Neural cell (in vitro differentiated cells): ENCODE measurements at regions not wholly inside any gene's neighbourhood (a gene's known extent, or its start where the extent isn't known, plus 50 kb on each side); places are given as distances from the start of the nearest gene placed in this dataset.

ENCODE experiments used
- H2AFZ ChIP-seq: fragments of 200-600, 300-800 bp; sonication (generic), shearing (Covaris generic); 2 replicates; pipeline ENCODE4 v1.6.0; 2014; ENCODE audit warnings: low read depth, mild to moderate bottlenecking, antibody characterized with exemption, low read length, moderate library complexity
- H3F3A ChIP-seq: fragments of 200-600 bp; shearing (Covaris generic); 2 replicates; pipeline ENCODE4 v1.6.1; 2016; ENCODE audit warnings: mild to moderate bottlenecking, moderate library complexity, mixed read lengths, antibody characterized with exemption, low read length; ENCODE audit not compliant: insufficient read depth, poor library complexity, severe bottlenecking
- H3K27ac ChIP-seq: fragments of 200-600, 300-800 bp; sonication (generic), shearing (Covaris generic); 2 replicates; pipeline ENCODE4 v1.5.1; 2014; ENCODE audit warnings: mild to moderate bottlenecking, low read length, moderate library complexity
- H3K27me3 ChIP-seq: fragments of 300-800, 200-600 bp; sonication (generic), shearing (Covaris generic); 2 replicates; pipeline ENCODE4 v1.6.0; 2014; ENCODE audit warnings: mild to moderate bottlenecking, low read depth, low read length, moderate library complexity; ENCODE audit not compliant: insufficient read depth
- H3K36me3 ChIP-seq: fragments of 300-800, 200-600 bp; sonication (generic), shearing (Covaris generic); 2 replicates; pipeline ENCODE4 v1.5.1; 2014; ENCODE audit warnings: mild to moderate bottlenecking, antibody characterized with exemption, low read length, moderate library complexity; ENCODE audit not compliant: insufficient read depth
- H3K4me2 ChIP-seq: fragments of 300-800, 200-600 bp; sonication (generic), shearing (Covaris generic); 2 replicates; pipeline ENCODE4 v1.6.0; 2014; ENCODE audit warnings: mild to moderate bottlenecking, low read length
- H3K4me3 ChIP-seq: fragments of 300-800, 200-600 bp; sonication (generic), shearing (Covaris generic); 2 replicates; pipeline ENCODE4 v1.5.1; 2014; ENCODE audit warnings: mild to moderate bottlenecking, low read length, moderate library complexity
- H3K79me2 ChIP-seq: fragments of 200-600 bp; shearing (Covaris generic); replicated peaks from 2 replicates; pipeline ENCODE4 v1.6.0; 2014; ENCODE audit warnings: mild to moderate bottlenecking, low read length, moderate library complexity; ENCODE audit not compliant: insufficient read depth
- H3K9ac ChIP-seq: fragments of 300-800, 200-600 bp; sonication (generic), shearing (Covaris generic); 2 replicates; pipeline ENCODE4 v1.6.1; 2016; ENCODE audit warnings: mild to moderate bottlenecking, low read length, mixed read lengths
- H3K9me2 ChIP-seq: fragments of 200-600 bp; shearing (Covaris generic); 2 replicates; pipeline ENCODE4 v1.6.1; 2016; ENCODE audit warnings: mild to moderate bottlenecking, low read length, mixed read lengths; ENCODE audit not compliant: insufficient read depth
- H3K9me3 ChIP-seq: fragments of 200-600, 300-800 bp; sonication (generic), shearing (Covaris generic); 2 replicates; pipeline ENCODE4 v1.6.1; 2016; ENCODE audit warnings: mild to moderate bottlenecking, mixed run types, low read length, moderate library complexity, mixed read lengths
- H4K20me1 ChIP-seq: fragments of 200-600 bp; shearing (Covaris generic); 2 replicates; pipeline ENCODE4 v1.6.1; 2016; ENCODE audit warnings: mild to moderate bottlenecking, mixed run types; ENCODE audit not compliant: insufficient read depth
- EP300 ChIP-seq: fragments of 450-650 bp; conservative IDR thresholded peaks from 2 replicates; pipeline ENCODE4 v1.6.1; 2014; ENCODE audit warnings: antibody characterized with exemption, mild to moderate bottlenecking, moderate library complexity; ENCODE audit not compliant: poor library complexity, severe bottlenecking
- EZH2 ChIP-seq: fragments of 200-600, 300-800 bp; shearing (Covaris generic), sonication (generic); IDR thresholded peaks from 2 replicates; pipeline ENCODE4 v1.6.1; 2014; ENCODE audit warnings: antibody characterized with exemption, low read length, borderline replicate concordance, mild to moderate bottlenecking; ENCODE audit not compliant: insufficient read depth, poor library complexity, severe bottlenecking
- MXI1 ChIP-seq: fragments of 450-650 bp; conservative IDR thresholded peaks from 2 replicates; pipeline ENCODE4 v1.6.1; 2014; ENCODE audit warnings: antibody characterized with exemption, mild to moderate bottlenecking; ENCODE audit not compliant: poor library complexity, severe bottlenecking
- POLR2AphosphoS5 ChIP-seq: IDR thresholded peaks from 2 replicates; pipeline ENCODE4 v1.6.1; 2012
- RAD21 ChIP-seq: fragments of 450-650 bp; conservative IDR thresholded peaks from 2 replicates; pipeline ENCODE4 v1.6.1; 2014; ENCODE audit warnings: antibody characterized with exemption, mild to moderate bottlenecking, moderate library complexity
- SMC3 ChIP-seq: fragments of 450-650 bp; conservative IDR thresholded peaks from 2 replicates; pipeline ENCODE4 v1.6.1; 2014; ENCODE audit warnings: antibody characterized with exemption, mild to moderate bottlenecking, moderate library complexity; ENCODE audit not compliant: poor library complexity
- TAF1 ChIP-seq: IDR thresholded peaks from 2 replicates; pipeline ENCODE4 v1.6.1; 2012; ENCODE audit warnings: low read depth
- TF ChIP-seq, protein P1 (sequence below): IDR thresholded peaks from 2 replicates; pipeline ENCODE4 v1.6.1; 2012; ENCODE audit warnings: borderline replicate concordance
- TF ChIP-seq, protein P2 (sequence below): fragments of 450-650 bp; IDR thresholded peaks from 2 replicates; pipeline ENCODE4 v1.5.1; 2014; ENCODE audit warnings: antibody characterized with exemption, mild to moderate bottlenecking, moderate library complexity; ENCODE audit not compliant: poor library complexity, severe bottlenecking

DNA sequence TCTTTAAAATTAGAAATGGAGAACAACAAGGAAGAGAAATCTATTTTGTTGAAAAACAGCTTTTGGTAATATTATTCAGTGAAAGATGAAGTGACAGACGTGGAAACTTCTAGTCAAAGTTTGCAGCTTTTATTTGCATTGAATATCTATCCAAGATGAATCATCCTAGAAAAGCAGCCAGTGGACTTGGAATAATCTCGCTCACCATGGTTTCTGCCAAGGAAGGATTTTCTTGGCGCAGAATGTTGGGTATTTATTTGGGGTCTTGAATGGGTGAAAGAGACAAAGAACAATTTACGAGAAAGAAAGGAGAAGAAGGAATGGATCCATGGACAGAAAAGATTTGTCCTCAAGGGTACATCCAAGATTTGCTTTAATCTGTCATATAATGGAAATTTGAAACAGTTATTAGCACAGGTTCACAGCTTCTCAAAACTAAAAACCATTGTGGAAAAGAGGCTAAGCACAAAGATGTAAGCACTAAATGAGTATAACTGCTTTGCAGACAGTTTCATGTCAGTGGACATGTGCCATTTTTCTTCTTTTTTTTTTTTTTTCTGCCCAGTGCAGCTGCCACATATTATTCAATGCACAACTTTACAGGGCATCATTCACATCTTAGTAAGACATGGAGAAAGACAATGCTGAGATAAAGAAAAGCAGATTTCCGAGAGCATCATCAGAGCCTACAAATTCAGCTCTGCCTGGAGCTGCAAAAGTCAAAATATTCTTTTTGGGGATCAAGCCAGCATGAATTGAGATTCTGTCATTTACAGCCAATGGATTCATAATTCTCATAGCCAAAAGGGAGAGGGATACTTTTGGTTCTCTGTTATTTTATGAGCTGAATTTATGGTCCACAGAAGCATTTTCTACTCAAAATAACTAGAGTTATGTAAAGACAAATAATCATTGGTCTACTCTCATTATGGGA lies 333.7 kb downstream of the DAD1 start:
- no peaks in the 10 kb centered on the region for H3F3A ChIP-seq
- H3K9ac ChIP-seq = no peak overlapping the region
- H3K4me3 ChIP-seq = no peak overlapping the region
- H3K4me2 ChIP-seq = no peak overlapping the region
- TF ChIP-seq POLR2AphosphoS5 (no peak), MXI1 (no peak)
- TF ChIP-seq, protein P1, sequence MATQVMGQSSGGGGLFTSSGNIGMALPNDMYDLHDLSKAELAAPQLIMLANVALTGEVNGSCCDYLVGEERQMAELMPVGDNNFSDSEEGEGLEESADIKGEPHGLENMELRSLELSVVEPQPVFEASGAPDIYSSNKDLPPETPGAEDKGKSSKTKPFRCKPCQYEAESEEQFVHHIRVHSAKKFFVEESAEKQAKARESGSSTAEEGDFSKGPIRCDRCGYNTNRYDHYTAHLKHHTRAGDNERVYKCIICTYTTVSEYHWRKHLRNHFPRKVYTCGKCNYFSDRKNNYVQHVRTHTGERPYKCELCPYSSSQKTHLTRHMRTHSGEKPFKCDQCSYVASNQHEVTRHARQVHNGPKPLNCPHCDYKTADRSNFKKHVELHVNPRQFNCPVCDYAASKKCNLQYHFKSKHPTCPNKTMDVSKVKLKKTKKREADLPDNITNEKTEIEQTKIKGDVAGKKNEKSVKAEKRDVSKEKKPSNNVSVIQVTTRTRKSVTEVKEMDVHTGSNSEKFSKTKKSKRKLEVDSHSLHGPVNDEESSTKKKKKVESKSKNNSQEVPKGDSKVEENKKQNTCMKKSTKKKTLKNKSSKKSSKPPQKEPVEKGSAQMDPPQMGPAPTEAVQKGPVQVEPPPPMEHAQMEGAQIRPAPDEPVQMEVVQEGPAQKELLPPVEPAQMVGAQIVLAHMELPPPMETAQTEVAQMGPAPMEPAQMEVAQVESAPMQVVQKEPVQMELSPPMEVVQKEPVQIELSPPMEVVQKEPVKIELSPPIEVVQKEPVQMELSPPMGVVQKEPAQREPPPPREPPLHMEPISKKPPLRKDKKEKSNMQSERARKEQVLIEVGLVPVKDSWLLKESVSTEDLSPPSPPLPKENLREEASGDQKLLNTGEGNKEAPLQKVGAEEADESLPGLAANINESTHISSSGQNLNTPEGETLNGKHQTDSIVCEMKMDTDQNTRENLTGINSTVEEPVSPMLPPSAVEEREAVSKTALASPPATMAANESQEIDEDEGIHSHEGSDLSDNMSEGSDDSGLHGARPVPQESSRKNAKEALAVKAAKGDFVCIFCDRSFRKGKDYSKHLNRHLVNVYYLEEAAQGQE = no peak
- no peaks in the 10 kb centered on the region for H3K9me2 ChIP-seq
- no peaks in the 10 kb centered on the region for H3K27me3 ChIP-seq
- no peaks in the 10 kb centered on the region for H3K9me3 ChIP-seq
- H3K36me3 ChIP-seq = no peaks in the 10 kb centered on the region
- H2AFZ ChIP-seq = no peak overlapping the region
- H4K20me1 ChIP-seq = no peaks in the 10 kb centered on the region
- H3K79me2 ChIP-seq = no peaks in the 10 kb centered on the region
- H3K27ac ChIP-seq = no peak overlapping the region

DNA sequence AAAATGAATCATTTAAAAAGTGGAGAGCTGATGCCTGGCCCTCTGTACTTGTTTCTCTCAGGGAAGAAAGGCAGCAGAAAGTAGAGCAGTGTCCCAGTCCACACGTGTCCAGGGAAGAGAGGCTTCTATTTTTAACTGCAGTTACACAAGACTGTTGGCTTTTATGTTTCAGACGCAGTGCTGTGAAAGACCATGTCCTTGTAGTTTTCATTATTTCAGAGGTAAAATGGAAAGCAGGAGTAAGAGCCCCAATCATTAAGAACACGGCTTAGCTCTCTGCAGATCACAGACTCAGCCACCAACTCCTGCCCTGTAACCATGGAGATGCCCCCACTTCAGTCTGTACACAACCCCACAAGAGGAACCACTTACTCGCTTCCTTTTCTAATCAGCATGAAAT lies 336.3 kb downstream of the DAD1 start:
- H3K36me3 ChIP-seq = no peaks in the 10 kb centered on the region
- H3K9me3 ChIP-seq = no peaks in the 10 kb centered on the region
- no peak overlapping the region for H3K27ac ChIP-seq
- H4K20me1 ChIP-seq = no peaks in the 10 kb centered on the region
- H3K4me3 ChIP-seq = no peak overlapping the region
- no peaks in the 10 kb centered on the region for H3K79me2 ChIP-seq
- H3K4me2 ChIP-seq = no peak overlapping the region
- no peaks in the 10 kb centered on the region for H3K9me2 ChIP-seq
- H3F3A ChIP-seq = no peaks in the 10 kb centered on the region
- TF ChIP-seq, protein P1 = no peak
- TF ChIP-seq EZH2 (no peak), MXI1 (no peak), RAD21 (no peak), TAF1 (no peak), POLR2AphosphoS5 (no peak), EP300 (no peak), SMC3 (no peak)
- TF ChIP-seq, protein P2, sequence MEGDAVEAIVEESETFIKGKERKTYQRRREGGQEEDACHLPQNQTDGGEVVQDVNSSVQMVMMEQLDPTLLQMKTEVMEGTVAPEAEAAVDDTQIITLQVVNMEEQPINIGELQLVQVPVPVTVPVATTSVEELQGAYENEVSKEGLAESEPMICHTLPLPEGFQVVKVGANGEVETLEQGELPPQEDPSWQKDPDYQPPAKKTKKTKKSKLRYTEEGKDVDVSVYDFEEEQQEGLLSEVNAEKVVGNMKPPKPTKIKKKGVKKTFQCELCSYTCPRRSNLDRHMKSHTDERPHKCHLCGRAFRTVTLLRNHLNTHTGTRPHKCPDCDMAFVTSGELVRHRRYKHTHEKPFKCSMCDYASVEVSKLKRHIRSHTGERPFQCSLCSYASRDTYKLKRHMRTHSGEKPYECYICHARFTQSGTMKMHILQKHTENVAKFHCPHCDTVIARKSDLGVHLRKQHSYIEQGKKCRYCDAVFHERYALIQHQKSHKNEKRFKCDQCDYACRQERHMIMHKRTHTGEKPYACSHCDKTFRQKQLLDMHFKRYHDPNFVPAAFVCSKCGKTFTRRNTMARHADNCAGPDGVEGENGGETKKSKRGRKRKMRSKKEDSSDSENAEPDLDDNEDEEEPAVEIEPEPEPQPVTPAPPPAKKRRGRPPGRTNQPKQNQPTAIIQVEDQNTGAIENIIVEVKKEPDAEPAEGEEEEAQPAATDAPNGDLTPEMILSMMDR = no peak
- no peak overlapping the region for H3K9ac ChIP-seq
- H3K27me3 ChIP-seq = no peaks in the 10 kb centered on the region
- no peak overlapping the region for H2AFZ ChIP-seq
